ENCODE measurements at regions not wholly inside any gene's neighbourhood (a gene's known extent, or its start where the extent isn't known, plus 50 kb on each side); places are given as distances from the start of the nearest gene placed in this dataset.

GRCh38 chr2:238698072-238698352 is 149.9 kb upstream of the TWIST2 start:
- H3K4me3 ChIP-seq (replicated peaks; ENCODE audit: low read depth, low read length), result no peak overlapping the region
- no peak for TF ChIP-seq CTCF (IDR thresholded peaks at IDR 0.05; ENCODE audit: low read depth, low read length, missing control alignments)
- DNase-seq (ENCODE audit: extremely low read depth, low read depth), result no peak

- no peak for TF ChIP-seq CTCF (IDR thresholded peaks at IDR 0.05; ENCODE audit: low read depth, low read length, missing control alignments)
- H3K4me3 ChIP-seq (replicated peaks; ENCODE audit: low read depth, low read length), result no peak overlapping the region
- no peak for DNase-seq (ENCODE audit: extremely low read depth, low read depth)
Observed at GRCh38 chr2:238698451-238699306, 149.2 kb upstream of the TWIST2 start.

- no peak overlapping the region for H3K4me3 ChIP-seq (replicated peaks; ENCODE audit: low read depth, low read length)
- TF ChIP-seq CTCF (IDR thresholded peaks at IDR 0.05; ENCODE audit: low read depth, low read length, missing control alignments), result no peak
- DNase-seq (ENCODE audit: extremely low read depth, low read depth), result no peak
Observed at GRCh38 chr2:238699307-238700116, 148.4 kb upstream of the TWIST2 start.

- H3K4me3 ChIP-seq (replicated peaks; ENCODE audit: low read depth, low read length), result no peak overlapping the region
- no peak for TF ChIP-seq CTCF (IDR thresholded peaks at IDR 0.05; ENCODE audit: low read depth, low read length, missing control alignments)
- no peak for DNase-seq (ENCODE audit: extremely low read depth, low read depth)
Observed at GRCh38 chr2:238700117-238700457, 147.8 kb upstream of the TWIST2 start.

- H3K4me3 ChIP-seq (replicated peaks; ENCODE audit: low read depth, low read length), result no peak overlapping the region
- no peak for DNase-seq (ENCODE audit: extremely low read depth, low read depth)
- TF ChIP-seq CTCF (IDR thresholded peaks at IDR 0.05; ENCODE audit: low read depth, low read length, missing control alignments), result no peak
Observed at GRCh38 chr2:238700506-238701340, 147.2 kb upstream of the TWIST2 start.

GRCh38 chr2:238701341-238702206 is 146.3 kb upstream of the TWIST2 start:
- no peak overlapping the region for H3K4me3 ChIP-seq (replicated peaks; ENCODE audit: low read depth, low read length)
- TF ChIP-seq CTCF (IDR thresholded peaks at IDR 0.05; ENCODE audit: low read depth, low read length, missing control alignments), result no peak
- DNase-seq (ENCODE audit: extremely low read depth, low read depth), result no peak

Measured in HFF-Myc (cell line).